ENCODE measurements at regions not wholly inside any gene's neighbourhood (a gene's known extent, or its start where the extent isn't known, plus 50 kb on each side); places are given as distances from the start of the nearest gene placed in this dataset.

DNA sequence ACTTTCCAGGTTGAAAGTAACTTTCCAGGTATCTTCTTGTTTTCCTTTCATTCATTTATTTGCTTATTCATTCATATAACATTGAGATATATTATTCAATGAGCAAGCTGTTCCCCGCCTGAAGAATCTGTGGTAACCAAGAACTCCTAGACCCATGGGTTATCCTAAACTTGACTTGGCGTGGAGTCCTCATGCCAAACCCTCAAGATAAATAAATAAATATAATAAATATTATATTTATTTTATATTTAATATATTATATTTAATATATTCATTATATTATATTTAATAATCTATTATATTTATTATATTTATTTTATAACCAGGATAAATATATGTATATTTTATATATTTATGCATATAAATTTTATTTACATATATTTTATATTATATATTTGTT is 674.8 kb downstream of the SUCLG1 start:
- Histone ChIP-seq H3K27me3 (ENCODE audit: low read length) (no peaks in the 10 kb centered on the region), H3K4me1 (ENCODE audit: insufficient read depth, low read length) (no peaks in the 10 kb centered on the region), H3F3A (ENCODE audit: low read length, unreplicated experiment) (no peaks in the 10 kb centered on the region), H3K79me2 (ENCODE audit: low read length) (no peaks in the 10 kb centered on the region), H3K4me3 (ENCODE audit: low read length) (no peak overlapping the region), H3K36me3 (ENCODE audit: low read depth, low read length) (no peaks in the 10 kb centered on the region), H4K20me1 (ENCODE audit: low read length) (no peaks in the 10 kb centered on the region), H2AFZ (ENCODE audit: low read length) (no peak overlapping the region), H3K27ac (ENCODE audit: low read length) (no peak overlapping the region), H3K9me3 (ENCODE audit: low read length) (no peaks in the 10 kb centered on the region), H3K9ac (ENCODE audit: low read length) (no peak overlapping the region), H3K4me2 (ENCODE audit: low read length) (no peak overlapping the region), H3K9me2 (replicated peaks; ENCODE audit: low read length) (no peaks in the 10 kb centered on the region)
- ChIA-PET POLR2A (ENCODE audit: unreplicated experiment) (no interaction called here), CTCF (no interaction called here)
- ATAC-seq (no peak), DNase-seq (no peak)
- intact Hi-C loops (cut with micrococcal nuclease) = no loop called here
- TF ChIP-seq EZH2phosphoT487 (IDR thresholded peaks at IDR 0.05; ENCODE audit: borderline replicate concordance, low read length) (no peak), EZH2 (IDR thresholded peaks at IDR 0.05; ENCODE audit: low read length, unreplicated experiment) (no peak)
- TF ChIP-seq, protein P1, sequence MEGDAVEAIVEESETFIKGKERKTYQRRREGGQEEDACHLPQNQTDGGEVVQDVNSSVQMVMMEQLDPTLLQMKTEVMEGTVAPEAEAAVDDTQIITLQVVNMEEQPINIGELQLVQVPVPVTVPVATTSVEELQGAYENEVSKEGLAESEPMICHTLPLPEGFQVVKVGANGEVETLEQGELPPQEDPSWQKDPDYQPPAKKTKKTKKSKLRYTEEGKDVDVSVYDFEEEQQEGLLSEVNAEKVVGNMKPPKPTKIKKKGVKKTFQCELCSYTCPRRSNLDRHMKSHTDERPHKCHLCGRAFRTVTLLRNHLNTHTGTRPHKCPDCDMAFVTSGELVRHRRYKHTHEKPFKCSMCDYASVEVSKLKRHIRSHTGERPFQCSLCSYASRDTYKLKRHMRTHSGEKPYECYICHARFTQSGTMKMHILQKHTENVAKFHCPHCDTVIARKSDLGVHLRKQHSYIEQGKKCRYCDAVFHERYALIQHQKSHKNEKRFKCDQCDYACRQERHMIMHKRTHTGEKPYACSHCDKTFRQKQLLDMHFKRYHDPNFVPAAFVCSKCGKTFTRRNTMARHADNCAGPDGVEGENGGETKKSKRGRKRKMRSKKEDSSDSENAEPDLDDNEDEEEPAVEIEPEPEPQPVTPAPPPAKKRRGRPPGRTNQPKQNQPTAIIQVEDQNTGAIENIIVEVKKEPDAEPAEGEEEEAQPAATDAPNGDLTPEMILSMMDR (conservative IDR thresholded peaks at IDR 0.05; ENCODE audit: low read depth, low read length) = no peak
- no TSS peak for BruUV-seq (replicated peaks)

DNA sequence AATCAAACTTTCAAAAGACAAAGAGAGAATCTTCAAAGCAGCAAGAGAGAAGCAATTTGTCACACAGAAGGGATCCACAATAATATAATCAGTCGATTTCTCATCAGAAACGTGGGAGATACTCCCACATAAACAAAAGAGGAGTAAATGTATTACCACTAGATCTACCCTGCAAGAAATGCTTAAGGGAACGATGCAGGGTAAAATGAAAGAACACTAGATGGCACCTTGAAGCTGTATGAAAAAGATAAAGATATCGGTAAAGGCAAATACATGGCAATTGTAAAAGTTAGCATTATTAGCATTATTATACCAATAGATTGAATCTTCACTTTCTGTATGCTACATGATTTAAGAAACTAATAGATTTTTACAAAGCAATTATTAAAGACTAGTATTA is 677.0 kb downstream of the SUCLG1 start:
- no peak overlapping the region for H3K27ac ChIP-seq (ENCODE audit: low read length)
- POLR2A ChIA-PET (ENCODE audit: unreplicated experiment) = no interaction called here
- intact Hi-C loops (cut with micrococcal nuclease) = no loop called here

DNA sequence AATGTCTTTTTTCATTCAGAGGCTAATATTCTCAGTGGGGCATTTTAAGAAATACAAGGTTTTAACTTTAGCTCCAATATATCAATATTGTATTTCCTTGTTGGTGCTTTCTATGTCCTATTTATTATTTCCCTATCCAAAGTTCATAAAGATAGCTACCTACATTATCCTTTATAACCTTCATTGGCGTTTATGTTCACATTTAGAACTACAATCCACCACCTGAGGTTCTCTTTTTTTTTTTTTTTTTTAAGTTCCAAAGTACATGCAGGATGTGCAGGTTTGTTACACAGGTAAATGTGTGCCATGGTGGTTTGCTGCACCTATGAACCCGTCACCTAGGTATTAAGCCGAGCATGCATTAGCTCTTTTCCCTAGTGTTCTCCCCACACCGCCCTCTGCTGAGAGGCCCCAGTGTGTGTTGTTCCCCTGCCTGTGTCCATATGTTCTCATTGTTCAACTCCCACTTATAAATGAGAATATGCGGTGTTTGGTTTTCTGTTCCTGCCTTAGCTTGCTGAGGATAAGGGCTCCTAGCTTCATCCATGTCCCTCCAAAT is 694.6 kb downstream of the SUCLG1 start:
- no peaks in the 10 kb centered on the region for H3K79me2 ChIP-seq (ENCODE audit: low read length)
- H3K4me3 ChIP-seq (ENCODE audit: low read length) = no peak overlapping the region
- no TSS peak for BruUV-seq (replicated peaks)
- DNase-seq = no peak
- H3K4me2 ChIP-seq (ENCODE audit: low read length) = no peak overlapping the region
- no peak overlapping the region for H3K9ac ChIP-seq (ENCODE audit: low read length)
- H3F3A ChIP-seq (ENCODE audit: low read length, unreplicated experiment) = no peaks in the 10 kb centered on the region
- no peaks in the 10 kb centered on the region for H3K9me2 ChIP-seq (replicated peaks; ENCODE audit: low read length)
- ATAC-seq = no peak
- H2AFZ ChIP-seq (ENCODE audit: low read length) = no peak overlapping the region
- H3K27me3 ChIP-seq (ENCODE audit: low read length) = no peaks in the 10 kb centered on the region
- ChIA-PET CTCF (no interaction called here), POLR2A (ENCODE audit: unreplicated experiment) (no interaction called here)
- TF ChIP-seq, protein P1 (conservative IDR thresholded peaks at IDR 0.05; ENCODE audit: low read depth, low read length) = no peak
- TF ChIP-seq EZH2 (IDR thresholded peaks at IDR 0.05; ENCODE audit: low read length, unreplicated experiment) (no peak), EZH2phosphoT487 (IDR thresholded peaks at IDR 0.05; ENCODE audit: borderline replicate concordance, low read length) (no peak)
- intact Hi-C loops (cut with micrococcal nuclease) = no loop called here
- H3K9me3 ChIP-seq (ENCODE audit: low read length) = peaks cover 6% of the 10 kb centered on the region
- no peak overlapping the region for H3K27ac ChIP-seq (ENCODE audit: low read length)
- H3K36me3 ChIP-seq (ENCODE audit: low read depth, low read length) = no peaks in the 10 kb centered on the region
- no peaks in the 10 kb centered on the region for H3K4me1 ChIP-seq (ENCODE audit: insufficient read depth, low read length)
- H4K20me1 ChIP-seq (ENCODE audit: low read length) = no peaks in the 10 kb centered on the region

More for the DNA sequence above, 677.0 kb downstream of the SUCLG1 start:
- DNase-seq (no peak), ATAC-seq (no peak)
- Histone ChIP-seq H3K9me2 (replicated peaks; ENCODE audit: low read length) (no peaks in the 10 kb centered on the region), H3K9ac (ENCODE audit: low read length) (no peak overlapping the region), H3K27me3 (ENCODE audit: low read length) (no peaks in the 10 kb centered on the region), H4K20me1 (ENCODE audit: low read length) (no peaks in the 10 kb centered on the region), H3K79me2 (ENCODE audit: low read length) (no peaks in the 10 kb centered on the region), H3F3A (ENCODE audit: low read length, unreplicated experiment) (no peaks in the 10 kb centered on the region), H3K36me3 (ENCODE audit: low read depth, low read length) (no peaks in the 10 kb centered on the region), H3K4me1 (ENCODE audit: insufficient read depth, low read length) (no peaks in the 10 kb centered on the region), H3K9me3 (ENCODE audit: low read length) (no peaks in the 10 kb centered on the region), H2AFZ (ENCODE audit: low read length) (no peak overlapping the region), H3K4me2 (ENCODE audit: low read length) (no peak overlapping the region), H3K4me3 (ENCODE audit: low read length) (no peak overlapping the region)
- CTCF ChIA-PET = no interaction called here
- TF ChIP-seq, protein P1 (conservative IDR thresholded peaks at IDR 0.05; ENCODE audit: low read depth, low read length) = no peak
- TF ChIP-seq EZH2phosphoT487 (IDR thresholded peaks at IDR 0.05; ENCODE audit: borderline replicate concordance, low read length) (no peak), EZH2 (IDR thresholded peaks at IDR 0.05; ENCODE audit: low read length, unreplicated experiment) (no peak)
- BruUV-seq (replicated peaks) = no TSS peak
